Left ventricle myocardium superior (tissue), 1 donor: ENCODE measurements at regions not wholly inside any gene's neighbourhood (a gene's known extent, or its start where the extent isn't known, plus 50 kb on each side); places are given as distances from the start of the nearest gene placed in this dataset.

Source experiments
- ATAC-seq: fragments of 200-7000 bp; cut with Tn5 transposase; one replicate; pipeline ENCODE4 v1.9.1; 2020; ENCODE audit warnings: mild to moderate bottlenecking, moderate library complexity
- DNase-seq: peaks from one replicate; pipeline ENCODE4 v3.0.0-alpha.2; 2020
- intact Hi-C: fragments of 100-400 bp; cut with micrococcal nuclease; formaldehyde crosslinking; loops from one replicate; pipeline ENCODE4 v1.11.0; 2022
- donor health status: DM: no; HTN: yes; CAD: no; lungs with severe emphysema.

DNA sequence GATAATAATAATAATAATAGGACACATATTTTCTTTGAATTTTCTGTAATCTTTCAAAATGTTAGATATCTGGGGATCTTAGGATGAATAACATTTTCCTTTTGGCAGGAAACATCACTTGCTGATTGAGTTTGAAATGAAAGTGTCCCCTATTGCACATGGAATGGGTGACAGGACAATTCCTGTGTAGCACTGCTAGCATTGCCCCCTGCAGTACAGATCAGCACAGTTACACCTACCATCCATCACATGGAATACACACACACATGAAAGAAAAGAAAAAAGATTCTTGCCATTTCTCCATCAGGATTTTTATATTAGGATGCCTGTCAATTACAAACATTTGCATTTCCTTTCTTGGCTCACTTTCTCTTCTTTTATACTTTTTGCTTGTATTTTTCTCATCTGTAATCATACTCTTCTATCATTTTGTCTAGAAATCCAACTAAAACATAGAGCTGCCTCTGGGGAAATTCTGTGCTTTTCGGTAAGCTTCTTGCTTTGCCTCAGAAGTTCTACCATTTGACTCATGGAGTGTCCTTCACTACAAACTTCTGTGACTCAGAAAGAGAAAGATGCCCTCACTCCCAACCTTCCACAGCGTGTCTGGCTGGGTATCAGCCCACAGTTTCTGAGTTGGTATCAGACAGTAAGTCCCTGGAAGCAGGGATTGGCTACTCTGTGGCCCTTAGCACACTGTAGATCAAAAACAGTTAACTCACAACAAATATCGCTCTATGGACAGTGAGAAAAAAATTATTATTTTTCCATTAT, 641.2 kb downstream of the PTPRC start:
- ATAC-seq (no peak), DNase-seq (no peak)
- intact Hi-C loops: loop anchor here (10.0 kb wide), 1 partner anchor 55 kb away; no protein-coding TSS in a partner anchor

DNA sequence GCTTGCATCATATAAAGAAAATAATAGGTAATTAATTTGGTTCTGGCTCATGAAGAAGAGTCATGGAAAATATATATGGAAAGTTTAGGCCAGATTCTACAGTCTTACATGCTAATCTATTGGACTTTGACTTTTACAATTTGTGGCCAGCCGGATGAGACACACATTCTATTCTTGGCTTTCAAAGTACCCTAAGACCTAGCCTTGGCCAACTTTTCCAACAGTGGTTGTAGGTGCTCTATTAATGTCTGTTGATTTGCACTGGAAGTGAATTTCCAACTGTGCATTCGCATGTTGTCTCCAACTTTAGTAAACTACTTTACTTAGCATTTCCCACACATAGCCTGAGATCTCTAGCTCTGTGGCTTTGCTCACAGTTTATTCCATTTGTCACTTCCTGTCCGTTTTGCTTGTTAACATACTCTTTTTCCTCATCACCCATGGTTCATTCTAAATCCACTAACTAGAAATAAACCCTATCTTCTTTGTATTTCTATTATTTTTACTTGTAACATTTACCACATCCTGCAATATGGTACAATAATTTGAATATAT, 644.0 kb downstream of the PTPRC start:
- no peak for ATAC-seq
- no peak for DNase-seq
- intact Hi-C loops: no loop called here

DNA sequence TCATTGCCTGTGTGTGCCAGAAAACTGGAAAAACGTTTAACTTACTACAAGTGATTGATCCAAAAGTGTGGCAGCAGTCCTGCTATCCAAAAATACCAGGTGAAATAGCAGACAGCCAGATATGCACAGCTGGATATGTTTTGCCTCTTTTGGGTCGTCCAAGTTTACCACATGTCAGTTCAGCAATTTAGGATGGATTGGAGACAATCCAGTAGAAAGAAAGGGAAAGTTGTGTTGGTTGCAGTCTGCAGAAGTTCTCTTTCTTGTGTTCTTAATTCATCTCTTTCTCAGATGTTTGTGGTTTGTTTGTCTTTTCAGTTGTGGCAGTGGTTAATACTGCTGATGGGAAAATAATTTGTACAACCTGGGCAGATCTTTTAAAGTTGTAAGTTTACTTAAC, 645.0 kb downstream of the PTPRC start:
- ATAC-seq (no peak), DNase-seq (no peak)
- intact Hi-C loops: no loop called here

DNA sequence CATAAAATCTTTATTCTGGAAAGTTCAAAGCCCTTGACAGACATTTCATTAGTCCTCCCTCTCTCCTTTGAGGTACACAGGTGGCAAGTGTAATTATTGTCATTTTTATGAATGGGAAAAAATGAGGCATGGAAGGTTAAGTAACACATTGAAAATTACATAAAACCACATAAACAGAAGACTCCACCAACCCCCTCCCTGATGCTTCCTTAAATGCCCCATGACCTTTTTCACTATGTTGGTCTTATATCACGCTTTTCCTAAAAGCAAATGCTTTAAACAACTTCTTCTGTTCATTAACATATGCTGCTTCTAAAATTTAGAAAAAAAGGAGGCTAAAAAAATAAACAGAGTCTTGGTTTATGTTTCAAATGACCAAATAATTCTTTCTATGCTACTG, 648.4 kb downstream of the PTPRC start:
- ATAC-seq: no peak
- no peak for DNase-seq
- intact Hi-C loops: no loop called here

DNA sequence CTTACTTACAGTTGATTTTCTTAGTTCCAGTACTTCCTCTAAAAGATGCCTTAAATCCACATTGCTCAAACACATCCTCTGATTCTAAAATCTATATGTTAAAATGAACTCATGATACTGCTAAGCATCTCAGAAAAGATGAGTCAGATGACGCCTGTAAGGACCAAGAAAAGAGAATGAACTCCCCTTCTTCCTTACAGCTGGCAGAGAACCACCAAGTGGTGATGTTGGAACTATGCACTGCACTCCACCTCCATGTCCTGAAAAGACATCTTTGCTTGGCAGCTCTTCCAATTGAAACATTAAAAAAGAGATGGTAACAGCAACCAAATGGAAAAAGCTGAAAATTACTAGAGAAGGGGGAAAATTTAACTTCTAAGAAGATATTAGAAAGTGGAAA, 648.8 kb downstream of the PTPRC start:
- no peak for DNase-seq
- intact Hi-C loops: no loop called here
- no peak for ATAC-seq

DNA sequence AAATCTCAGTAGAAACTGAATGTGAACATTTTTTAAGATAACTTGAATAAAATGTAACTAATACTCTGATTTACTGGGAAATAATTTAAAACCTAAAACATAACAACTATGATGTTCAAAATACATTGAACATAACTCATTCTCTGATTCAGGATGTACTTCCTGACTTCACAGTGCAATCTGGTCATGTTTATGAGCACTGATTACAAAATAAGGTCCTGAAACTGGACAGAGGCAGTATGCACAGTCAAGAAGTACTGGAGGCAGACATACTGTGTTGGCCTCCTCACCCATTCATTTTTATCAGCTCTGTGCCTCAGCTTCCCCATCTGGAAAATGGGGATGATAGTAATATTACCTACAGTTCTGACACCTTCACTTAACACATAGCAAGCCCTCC, 651.3 kb downstream of the PTPRC start:
- no peak for ATAC-seq
- intact Hi-C loops: no loop called here
- no peak for DNase-seq

DNA sequence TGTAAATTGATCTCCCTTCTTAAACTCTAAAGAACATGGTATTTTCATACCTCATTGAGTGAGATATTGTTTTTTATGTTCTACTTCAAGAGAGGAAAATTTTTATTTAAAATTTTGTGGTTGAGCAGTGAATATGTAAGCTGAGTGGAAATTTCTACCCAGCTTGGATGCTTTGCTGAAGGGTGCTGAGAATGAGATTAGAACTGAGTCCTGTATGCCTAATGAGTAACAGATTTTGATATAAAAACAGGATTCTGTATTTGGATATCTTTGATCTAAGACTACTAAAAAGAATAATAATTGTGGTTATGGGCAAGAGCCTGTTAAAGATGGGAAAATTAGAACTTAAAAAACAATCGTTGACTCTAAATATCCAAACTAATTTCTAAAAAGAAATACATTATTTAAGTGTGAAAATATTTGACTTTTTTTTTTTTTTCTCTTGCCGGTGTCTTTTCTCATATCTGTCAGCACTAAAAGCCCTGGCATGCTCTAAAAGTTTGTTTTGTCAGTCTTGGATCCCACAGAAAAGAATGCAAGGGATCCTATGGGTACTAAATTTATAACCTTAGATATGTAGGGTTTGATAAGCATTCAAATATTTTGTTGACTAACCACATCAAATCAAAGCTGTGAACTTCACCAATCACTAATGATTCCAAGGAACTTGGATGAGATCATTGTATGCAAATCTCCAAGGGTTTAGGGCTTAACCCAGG, 652.3 kb downstream of the PTPRC start:
- ATAC-seq: no peak
- intact Hi-C loops: no loop called here
- no peak for DNase-seq

DNA sequence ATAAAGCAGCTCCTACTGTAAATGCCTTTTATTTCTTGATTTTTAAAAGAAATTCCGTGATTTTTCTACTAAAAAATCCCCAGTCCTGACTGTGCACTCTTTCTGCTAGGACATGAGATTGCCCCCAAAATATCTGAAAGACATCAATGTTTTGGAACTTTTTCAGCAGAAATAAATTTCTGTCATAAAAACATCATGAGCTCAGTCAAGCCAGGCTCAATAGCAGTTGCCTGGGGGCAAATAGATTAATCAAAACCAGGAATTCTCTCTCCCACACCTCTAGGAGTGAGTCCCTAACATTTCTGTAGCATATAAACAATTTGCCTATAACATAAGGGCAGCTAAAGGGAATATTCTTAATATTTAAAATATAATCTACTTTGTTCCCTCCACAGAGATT, 654.1 kb downstream of the PTPRC start:
- ATAC-seq: no peak
- no peak for DNase-seq
- intact Hi-C loops: no loop called here

DNA sequence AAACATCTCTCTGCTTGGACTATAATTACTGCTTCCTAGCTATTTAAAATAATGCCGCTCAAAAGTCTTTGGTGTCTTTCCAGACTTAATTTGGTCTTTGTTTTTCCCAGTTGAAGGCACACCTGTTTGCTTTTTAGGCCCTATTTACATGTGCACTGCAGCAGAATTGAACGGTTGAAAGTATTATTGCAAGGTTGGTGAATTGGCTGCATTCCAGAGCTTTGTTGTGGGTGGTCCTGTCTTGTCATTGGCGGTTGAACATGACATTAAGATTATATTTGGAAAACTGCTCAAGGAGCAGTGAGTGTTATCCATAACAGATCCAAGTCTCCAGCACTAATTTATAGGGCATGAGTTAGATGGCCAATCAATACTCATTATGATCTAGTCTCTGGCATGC, 656.3 kb downstream of the PTPRC start:
- intact Hi-C loops: no loop called here

DNA sequence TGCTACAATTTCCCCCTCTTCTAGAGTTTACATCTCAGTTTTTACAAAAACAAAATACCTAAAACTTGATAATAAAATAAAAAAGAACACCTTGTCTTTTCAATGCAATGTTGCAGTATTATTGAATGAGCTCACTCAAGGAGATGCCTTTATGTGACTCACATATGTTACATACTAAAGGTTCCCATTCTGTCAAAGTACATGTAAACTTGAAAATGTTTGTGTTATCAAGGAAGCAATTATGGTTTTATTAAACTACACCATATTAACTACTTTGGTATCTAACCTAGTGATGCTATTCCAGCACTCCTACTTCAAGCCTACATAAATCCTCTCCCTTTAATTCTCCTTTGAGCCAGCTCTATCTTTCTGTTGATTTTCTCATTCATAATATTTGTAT, 658.3 kb downstream of the PTPRC start:
- intact Hi-C loops: no loop called here
- ATAC-seq (no peak), DNase-seq (no peak)

More for the DNA sequence above, 656.3 kb downstream of the PTPRC start:
- ATAC-seq: no peak
- no peak for DNase-seq

DNA sequence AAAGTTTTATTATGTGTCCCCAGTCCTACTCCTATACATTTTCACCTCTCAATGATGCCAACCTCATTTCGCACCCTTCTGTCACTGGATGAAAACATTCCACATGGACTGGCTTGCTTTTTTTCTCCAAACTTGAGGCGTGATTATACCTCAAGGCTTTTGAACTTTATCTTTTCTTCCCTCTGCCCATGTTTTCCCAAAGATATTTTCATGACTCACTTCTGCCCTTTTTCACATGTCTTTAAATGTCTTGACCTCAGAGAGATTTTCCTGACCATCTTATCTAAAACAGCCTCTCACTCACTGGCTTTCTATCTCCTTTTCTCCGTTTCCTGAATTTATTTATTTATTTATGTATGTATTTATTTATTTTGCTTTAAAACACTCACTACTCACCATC, 659.0 kb downstream of the PTPRC start:
- DNase-seq (no peak), ATAC-seq (no peak)
- intact Hi-C loops: no loop called here

DNA sequence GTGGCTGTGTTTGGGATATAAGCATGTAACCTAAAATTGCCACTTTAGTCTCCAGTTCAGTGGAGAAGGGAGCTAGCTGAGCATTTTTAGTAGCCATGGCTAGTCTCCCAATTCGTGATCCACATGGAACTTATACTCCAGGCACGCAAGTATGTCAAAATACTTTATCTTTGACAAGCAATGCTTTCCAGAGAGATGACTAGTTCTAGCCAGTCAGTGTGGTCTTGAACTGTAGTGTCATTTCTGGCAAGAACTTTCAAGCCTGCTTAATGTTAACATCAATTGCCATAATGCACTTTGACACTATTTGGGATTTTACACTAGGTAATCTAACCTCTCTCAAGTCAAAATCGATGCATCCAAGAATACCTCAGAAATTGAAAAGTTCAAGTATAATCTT, 660.0 kb downstream of the PTPRC start:
- DNase-seq (no peak), ATAC-seq (no peak)
- intact Hi-C loops: no loop called here

DNA sequence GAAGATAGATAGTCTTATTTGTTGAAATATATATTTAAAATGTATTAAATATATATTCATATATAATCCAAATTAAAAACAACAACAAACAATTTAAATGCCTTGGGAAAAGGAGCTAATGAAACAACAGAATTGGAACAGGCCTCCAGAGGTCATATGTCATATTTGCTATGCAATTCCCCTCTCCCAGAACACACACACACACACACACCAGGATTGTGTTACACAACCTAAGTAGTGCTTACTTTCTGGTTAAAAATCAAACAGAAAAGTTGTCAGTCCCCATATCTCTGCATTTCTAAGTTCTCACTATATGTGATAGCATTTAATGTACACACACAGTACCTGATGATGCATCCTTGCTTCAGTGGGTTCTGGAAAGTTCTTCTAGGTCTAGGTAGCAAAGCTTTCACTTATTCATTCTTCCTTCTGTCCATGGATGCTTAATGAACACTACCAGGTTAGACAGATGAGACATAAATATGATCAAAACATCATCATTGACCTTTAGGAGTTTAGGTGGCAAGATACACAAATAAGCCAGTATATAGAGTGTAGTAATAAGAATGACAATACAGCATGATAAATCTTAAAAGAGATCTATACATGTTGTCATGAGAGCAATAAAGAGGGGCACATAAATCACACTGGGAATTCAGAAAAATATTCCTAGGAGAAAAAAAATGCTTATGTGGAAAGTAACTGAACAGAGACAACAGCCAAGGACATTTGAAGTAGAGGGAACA, 662.8 kb downstream of the PTPRC start:
- intact Hi-C loops: no loop called here
- no peak for ATAC-seq
- no peak for DNase-seq

DNA sequence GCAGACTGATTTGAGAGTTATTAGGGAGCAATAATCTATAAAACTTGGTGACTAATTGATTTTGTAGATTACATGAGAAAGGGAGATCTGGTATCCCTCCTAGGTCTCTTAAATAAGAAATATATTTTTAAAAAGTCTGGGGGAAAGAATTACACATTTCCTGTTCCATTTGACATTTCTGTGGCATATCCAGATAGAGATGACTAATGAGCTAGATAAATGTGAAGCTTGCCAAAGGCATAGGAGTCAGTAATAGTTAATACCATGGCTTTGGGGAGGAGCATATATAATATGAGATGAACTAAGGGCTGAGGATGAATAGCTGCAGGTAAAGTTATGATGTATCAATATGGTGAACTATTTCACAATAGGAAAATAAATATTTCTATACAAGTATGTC, 663.7 kb downstream of the PTPRC start:
- intact Hi-C loops: no loop called here
- ATAC-seq (no peak), DNase-seq (no peak)

DNA sequence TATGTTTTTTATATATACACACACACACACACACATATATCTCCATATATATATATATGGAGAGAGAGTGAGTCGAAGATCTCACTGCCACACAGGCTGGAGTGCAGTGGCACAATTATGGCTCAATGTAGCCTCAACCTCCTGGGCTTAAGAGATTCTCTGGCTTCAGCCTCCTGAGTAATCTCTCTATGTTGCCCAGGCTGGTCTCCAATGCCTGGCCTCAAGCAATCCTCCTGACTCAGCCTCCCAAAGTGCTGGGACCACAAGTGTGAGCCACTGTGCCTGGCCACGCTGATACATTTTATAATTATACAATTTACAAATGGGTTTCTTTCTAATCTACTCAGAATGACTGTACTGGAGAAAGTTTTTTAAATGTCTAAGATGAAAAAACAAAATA, 664.2 kb downstream of the PTPRC start:
- no peak for ATAC-seq
- DNase-seq: no peak
- intact Hi-C loops: no loop called here

DNA sequence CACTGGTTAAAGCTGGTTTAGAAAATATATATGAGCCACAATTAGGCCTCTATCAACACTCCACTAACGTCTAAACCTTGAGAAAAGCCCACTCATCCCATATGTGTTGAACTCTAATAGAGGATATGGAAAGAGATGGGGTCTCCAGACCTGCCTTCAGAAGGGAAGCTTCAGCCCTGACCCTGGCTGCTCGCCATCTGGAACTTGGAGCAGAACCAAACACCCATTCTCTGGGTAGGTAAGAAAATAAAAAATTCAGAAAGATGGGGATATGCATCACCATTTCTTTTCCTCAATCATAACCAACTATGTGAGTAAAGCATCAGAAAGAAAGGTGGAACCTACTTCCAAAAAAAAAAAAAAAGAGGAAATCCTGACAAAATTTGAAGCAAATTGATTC, 666.2 kb downstream of the PTPRC start:
- intact Hi-C loops: no loop called here
- ATAC-seq: no peak

DNA sequence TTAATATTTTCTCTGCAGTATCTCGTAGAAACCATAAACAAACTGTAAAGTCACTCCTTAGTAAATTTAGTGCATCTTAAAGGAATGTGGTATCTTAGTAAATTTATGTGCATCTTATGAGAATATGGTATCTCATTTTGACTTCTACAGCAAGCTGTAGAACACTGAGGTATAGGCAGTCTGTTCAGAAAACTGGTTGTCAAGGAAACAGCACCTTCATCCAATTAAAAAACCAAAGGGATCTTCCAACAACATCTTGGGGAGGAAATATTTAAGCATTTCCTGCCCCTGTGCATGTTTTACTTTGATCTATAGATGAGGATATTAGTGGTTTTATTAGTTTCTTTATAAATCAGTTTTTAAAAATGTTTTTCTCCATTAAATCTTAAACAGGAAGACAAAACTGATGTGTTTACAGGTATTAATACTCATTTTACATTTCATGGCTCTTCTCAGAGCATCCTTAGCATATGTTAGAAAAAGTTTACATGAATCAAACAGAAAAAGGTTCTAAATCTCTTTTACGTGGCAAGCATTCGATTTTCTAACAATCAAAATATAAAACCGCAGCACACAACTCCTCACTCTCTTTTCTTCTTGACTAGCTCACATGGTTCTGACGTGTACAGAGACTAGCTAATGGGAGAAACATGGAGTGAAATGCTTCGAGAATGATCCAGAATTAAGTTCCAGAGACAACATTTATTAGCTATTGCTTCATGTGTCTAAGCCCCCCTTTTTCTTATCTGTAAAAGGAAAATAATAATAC, 668.8 kb downstream of the PTPRC start:
- no peak for DNase-seq
- ATAC-seq: no peak
- intact Hi-C loops: no loop called here

More for the DNA sequence above, 666.2 kb downstream of the PTPRC start:
- no peak for DNase-seq

DNA sequence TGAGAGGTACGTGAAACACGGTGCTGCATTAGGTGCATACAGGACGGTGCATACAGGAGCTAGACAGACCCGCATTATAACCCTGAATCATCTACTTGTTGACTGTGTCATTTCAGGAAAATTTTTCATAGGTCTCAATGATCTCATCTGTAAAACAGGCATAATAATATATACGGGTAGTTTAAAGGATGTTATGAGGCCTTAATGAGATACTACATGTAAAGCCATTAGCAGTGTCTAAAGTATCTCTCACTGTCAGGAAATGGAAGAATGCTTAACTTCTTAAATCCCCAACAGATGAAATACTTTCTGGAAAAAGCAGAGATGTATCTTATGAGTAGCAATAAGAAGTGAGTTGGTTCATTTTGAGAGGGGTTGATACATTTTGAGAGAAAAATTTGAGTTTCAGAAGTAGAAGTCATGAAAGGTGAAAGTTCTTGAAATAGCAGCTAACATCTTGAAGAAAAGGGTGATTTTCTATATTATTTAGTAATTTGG, 669.6 kb downstream of the PTPRC start:
- no peak for DNase-seq
- intact Hi-C loops: no loop called here
- no peak for ATAC-seq

DNA sequence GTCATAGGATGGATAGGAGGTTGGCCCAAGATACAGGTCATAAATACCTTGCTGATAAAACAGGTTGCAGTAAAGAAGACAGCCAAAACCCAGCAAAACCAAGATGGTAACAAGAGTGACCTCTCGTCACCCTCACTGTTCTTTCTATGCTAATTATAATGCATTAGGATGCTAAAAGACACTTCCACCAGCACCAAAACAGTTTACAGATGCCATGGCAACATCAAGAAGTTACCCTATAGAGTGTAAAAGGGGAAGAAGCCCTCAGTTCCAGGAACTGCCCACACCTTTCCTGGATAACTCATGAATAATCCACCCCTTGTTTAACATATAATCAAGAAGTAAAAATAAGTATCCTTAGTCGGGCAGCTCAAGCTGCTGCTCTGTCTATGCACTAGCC, 671.9 kb downstream of the PTPRC start:
- no peak for DNase-seq
- intact Hi-C loops: no loop called here
- no peak for ATAC-seq
